RWPE1 (cell line): ENCODE measurements at regions not wholly inside any gene's neighbourhood (a gene's known extent, or its start where the extent isn't known, plus 50 kb on each side); places are given as distances from the start of the nearest gene placed in this dataset.
"Not testable (repeated sequence)": the region's sequence is repeated elsewhere in the genome, so short reads cannot be mapped to it uniquely, and the experiment has no call there.

Experiments used
- CTCF ChIA-PET: fragments of 350-600 bp; sonication (Branson Sonifier 250); formaldehyde crosslinking; extraction: SDS; loops from one replicate; lab custom pipeline; 2021; lab: Yijun Ruan, JAX
- POLR2A ChIA-PET: fragments of 400-600 bp; formaldehyde crosslinking; extraction: SDS; loops from one replicate; lab custom pipeline; 2020; ENCODE audit warnings: antibody characterized with exemption; ENCODE audit not compliant: low non-redundant PET; lab: Yijun Ruan, JAX
- DNase-seq: peaks from one replicate; pipeline ENCODE4 v3.0.0; 2012; ENCODE audit warnings: low spot score
- H3K27ac ChIP-seq: fragments of 450-650 bp; 2 replicates; pipeline ENCODE4 v1.5.1; 2017
- TF ChIP-seq, protein P1 (sequence below): fragments of 450-650 bp; conservative IDR thresholded peaks from 2 replicates; pipeline ENCODE4 v1.5.1; 2017; ENCODE audit warnings: low read depth, mild to moderate bottlenecking

DNA sequence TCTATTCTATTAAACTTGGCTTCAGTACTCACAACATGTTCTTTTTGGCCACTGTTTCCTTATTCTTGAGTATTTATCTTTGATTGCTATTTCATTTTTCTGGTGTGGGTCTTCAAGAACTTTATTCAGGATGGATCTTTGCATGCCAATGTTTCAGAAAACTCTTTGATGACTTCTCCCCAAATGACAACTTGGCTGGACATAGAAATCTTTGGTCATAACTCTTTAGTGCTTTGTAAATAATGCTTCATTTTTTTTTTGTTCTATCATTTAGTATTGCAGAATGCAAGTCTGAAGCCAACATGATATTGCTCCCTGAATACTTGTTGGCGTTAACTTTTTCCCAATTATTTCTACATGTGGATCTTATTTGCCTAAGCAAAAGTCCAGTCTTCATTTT lies 103.6 kb upstream of the HS3ST2 start:
- H3K27ac ChIP-seq = no peak overlapping the region
- CTCF ChIA-PET = no interaction called here
- POLR2A ChIA-PET = no interaction called here
- no peak for DNase-seq
- TF ChIP-seq, protein P1, sequence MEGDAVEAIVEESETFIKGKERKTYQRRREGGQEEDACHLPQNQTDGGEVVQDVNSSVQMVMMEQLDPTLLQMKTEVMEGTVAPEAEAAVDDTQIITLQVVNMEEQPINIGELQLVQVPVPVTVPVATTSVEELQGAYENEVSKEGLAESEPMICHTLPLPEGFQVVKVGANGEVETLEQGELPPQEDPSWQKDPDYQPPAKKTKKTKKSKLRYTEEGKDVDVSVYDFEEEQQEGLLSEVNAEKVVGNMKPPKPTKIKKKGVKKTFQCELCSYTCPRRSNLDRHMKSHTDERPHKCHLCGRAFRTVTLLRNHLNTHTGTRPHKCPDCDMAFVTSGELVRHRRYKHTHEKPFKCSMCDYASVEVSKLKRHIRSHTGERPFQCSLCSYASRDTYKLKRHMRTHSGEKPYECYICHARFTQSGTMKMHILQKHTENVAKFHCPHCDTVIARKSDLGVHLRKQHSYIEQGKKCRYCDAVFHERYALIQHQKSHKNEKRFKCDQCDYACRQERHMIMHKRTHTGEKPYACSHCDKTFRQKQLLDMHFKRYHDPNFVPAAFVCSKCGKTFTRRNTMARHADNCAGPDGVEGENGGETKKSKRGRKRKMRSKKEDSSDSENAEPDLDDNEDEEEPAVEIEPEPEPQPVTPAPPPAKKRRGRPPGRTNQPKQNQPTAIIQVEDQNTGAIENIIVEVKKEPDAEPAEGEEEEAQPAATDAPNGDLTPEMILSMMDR = no peak

- TF ChIP-seq, protein P1 = no peak
- DNase-seq = no peak
- ChIA-PET POLR2A (no interaction called here), CTCF (interaction anchor here (0.6 kb wide), 1 partner anchor 38 kb away, joined by 10 read pairs; no protein-coding TSS in a partner anchor)
- no peak overlapping the region for H3K27ac ChIP-seq
Observed at GRCh38 chr16:22711847-22712246, 102.1 kb upstream of the HS3ST2 start.

DNA sequence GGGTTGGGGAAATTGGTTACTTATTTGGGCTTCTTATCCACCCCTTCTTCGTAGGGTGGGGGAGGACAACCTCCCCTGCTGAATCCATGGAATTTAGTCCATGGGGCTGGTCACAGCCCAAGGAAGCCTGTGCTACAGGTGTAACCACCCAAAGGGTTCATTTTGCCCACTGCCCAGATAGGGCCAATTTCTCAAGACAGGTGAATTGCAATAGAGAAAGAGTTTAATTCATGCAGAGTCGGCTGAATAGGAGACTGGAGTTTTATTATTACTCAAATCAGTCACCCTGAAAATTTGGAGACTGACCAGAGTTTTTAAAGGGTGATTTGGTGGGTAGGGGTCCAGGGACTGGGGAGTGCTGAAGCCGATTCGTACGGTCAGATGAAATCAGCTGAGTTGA lies 101.5 kb upstream of the HS3ST2 start:
- no peak for DNase-seq
- POLR2A ChIA-PET = no interaction called here
- TF ChIP-seq, protein P1 = no peak
- H3K27ac ChIP-seq = no peak overlapping the region
- CTCF ChIA-PET = interaction anchor here (0.6 kb wide), 1 partner anchor 37 kb away, joined by 10 read pairs; no protein-coding TSS in a partner anchor

DNA sequence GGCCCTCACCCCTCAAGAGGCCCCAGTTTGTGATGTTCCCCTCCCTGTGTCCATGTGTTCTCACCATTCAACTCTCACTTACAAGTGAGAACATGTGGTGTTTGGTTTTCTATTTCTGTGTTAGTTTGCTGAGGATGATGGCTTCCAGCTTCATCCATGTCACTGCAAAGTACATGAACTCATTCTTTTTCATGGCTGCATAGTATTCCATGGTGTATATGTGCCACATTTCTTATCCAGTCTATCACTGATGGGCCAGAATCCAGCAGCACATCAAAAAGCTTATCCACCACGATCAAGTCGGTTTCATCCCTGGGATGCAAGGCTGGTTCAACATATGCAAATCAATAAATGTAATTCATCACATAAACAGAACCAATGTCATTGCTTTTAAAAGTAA lies 95.4 kb upstream of the HS3ST2 start:
- POLR2A ChIA-PET, DNase-seq, CTCF ChIA-PET, H3K27ac ChIP-seq: not testable (repeated sequence)

DNA sequence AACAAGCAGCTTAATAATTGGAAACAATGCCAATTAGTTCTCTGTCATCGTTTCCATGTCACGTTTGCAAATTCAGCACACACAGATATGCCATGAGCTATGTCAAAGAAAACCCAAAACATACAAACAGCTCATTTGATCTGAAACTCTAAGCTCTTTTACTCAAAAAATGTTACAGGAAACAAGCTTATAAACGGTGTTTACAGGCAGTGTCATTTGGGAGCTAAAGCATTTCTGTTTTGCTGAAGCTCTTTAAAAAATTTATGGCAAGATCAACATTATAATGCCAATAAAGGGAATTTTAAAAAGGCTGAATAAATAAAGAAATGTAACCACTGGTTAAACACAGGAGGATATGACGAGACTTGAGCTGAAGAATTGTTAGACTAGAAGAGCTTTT lies 94.0 kb upstream of the HS3ST2 start:
- TF ChIP-seq, protein P1 = no peak
- DNase-seq = no peak
- no peak overlapping the region for H3K27ac ChIP-seq
- POLR2A ChIA-PET = no interaction called here
- CTCF ChIA-PET = interaction anchor here (0.6 kb wide), 1 partner anchor 1065 kb away, joined by 3 read pairs; no protein-coding TSS in a partner anchor

DNA sequence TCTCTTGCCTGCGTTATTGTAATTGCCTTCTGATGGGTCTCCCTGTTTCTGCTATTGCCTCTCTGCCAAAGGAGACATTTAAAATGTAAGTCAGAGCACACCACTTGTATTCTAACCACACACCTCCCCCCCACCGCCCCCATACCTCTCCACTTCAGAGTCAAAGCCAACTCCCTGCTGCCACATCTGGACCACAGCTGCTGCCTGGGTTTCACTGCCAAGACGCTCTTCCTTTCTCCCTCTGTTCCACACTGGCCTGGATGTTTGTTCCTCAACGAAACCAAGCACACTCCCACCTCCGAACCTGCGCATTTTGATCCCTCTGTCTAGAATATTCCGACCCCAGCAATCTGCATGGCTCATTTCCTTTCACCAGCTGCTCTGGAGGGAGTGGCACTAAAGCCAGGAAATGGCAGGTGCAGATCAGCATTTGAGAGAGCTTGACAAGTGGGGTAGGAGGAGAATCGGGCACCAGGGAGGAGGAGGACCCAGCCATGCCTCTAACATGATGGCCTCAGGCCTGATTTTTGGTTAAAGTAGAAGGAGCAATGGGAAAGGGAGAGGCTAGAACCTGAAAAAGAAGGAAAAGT lies 92.4 kb upstream of the HS3ST2 start:
- ChIA-PET POLR2A (no interaction called here), CTCF (no interaction called here)
- DNase-seq = no peak
- TF ChIP-seq, protein P1 = no peak
- no peak overlapping the region for H3K27ac ChIP-seq

DNA sequence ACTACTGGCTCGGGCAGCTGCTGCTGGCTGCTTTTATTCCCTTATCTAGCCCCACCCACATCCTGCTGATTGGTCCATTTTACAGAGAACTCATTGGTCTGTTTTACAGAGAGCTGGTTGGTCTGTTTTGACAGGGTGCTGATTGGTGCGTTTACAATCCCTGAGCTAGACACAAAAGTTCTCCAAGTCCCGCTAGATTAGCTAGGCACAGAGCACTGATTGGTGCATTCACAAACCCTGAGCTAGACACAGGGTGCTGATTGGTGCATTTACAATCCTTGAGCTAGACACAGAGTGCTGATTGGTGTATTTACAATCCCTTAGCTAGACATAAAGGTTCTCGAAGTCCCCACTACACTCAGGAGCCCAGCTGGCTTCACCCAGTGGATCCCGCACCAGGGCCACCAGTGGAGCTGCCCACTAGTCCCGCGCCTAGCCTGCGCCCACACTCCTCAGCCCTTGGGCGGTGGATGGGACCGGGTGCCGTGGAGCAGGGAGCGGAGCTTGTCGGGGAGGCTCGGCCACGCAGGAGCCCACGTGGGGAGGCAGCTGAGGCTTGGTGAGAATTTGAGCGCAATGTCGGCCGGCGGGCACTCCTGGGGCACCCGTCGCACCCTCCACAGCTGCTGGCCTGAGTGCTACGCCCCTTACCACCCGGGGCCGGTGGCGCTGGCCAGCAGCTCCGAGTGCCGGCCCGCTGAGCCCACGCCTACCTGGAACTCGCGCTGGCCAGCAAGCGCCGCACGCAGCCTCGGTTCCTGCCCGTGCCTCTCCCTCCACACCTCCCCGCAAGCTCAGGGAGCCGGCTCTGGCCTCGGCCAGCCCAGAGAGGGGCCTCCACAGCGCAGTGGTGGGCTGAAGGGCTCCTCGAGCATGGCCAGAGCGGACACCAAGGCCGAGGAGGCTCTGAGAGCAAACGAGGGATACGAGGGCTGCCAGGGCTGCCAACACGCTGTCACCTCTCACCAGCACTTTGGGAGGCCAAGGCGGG lies 91.1 kb upstream of the HS3ST2 start:
- POLR2A ChIA-PET, CTCF ChIA-PET, H3K27ac ChIP-seq, DNase-seq: not testable (repeated sequence)
